ENCODE measurements at regions not wholly inside any gene's neighbourhood (a gene's known extent, or its start where the extent isn't known, plus 50 kb on each side); places are given as distances from the start of the nearest gene placed in this dataset.

DNA sequence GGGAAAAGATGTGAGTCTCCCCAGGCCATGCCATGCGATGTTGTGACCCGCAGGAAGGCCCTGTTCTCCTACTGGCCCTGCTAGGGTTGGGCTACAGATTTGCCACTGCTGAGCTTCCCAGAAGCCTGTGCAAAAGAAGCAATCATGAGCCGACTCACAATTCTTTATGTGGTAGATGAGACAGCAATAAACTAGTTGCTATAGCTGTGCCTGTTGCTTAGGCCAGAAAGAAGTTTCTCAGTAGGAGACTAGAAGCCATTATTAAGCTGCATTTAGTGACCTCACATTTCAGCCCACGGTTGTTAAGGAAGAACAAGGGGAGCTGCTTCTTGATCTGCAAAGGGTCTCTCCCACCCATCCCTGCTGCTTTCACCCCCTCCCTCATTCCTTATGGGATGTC is 239.4 kb upstream of the CRY1 start (continued):
- TF ChIP-seq TAF15 (IDR thresholded peaks at IDR 0.05; ENCODE audit: low read depth, low read length) (no peak), ZFX (CRISPR knock-in tag; IDR thresholded peaks at IDR 0.05) (no peak), AFF4 (CRISPR knock-in tag; IDR thresholded peaks at IDR 0.05) (no peak), SOX6 (IDR thresholded peaks at IDR 0.05) (no peak), ZFP91 (CRISPR knock-in tag; IDR thresholded peaks at IDR 0.05) (no peak), XRCC4 (IDR thresholded peaks at IDR 0.05; ENCODE audit: extremely low read depth, insufficient read depth, insufficient read length) (no peak), ZBED1 (IDR thresholded peaks at IDR 0.05) (no peak), NR3C1 (CRISPR knock-in tag; IDR thresholded peaks at IDR 0.05) (no peak), GTF2B (IDR thresholded peaks at IDR 0.05; ENCODE audit: extremely low read depth, insufficient read length) (no peak), ZBTB17 (CRISPR knock-in tag; IDR thresholded peaks at IDR 0.05) (no peak)
